ENCODE measurements at regions not wholly inside any gene's neighbourhood (a gene's known extent, or its start where the extent isn't known, plus 50 kb on each side); places are given as distances from the start of the nearest gene placed in this dataset.

- TF ChIP-seq CTCF (IDR thresholded peaks at IDR 0.05) (no peak), POLR2A (IDR thresholded peaks at IDR 0.05) (no peak)
Measured at GRCh38 chr7:377080-378040, 87.4 kb downstream of the FOXL3 start.

Data from heart left ventricle (tissue), 13 donors.